Gastrocnemius medialis (tissue), 4 donors: ENCODE measurements at regions not wholly inside any gene's neighbourhood (a gene's known extent, or its start where the extent isn't known, plus 50 kb on each side); places are given as distances from the start of the nearest gene placed in this dataset.

Experiments
- ATAC-seq, 2 donors: fragments of 150-250 bp; one replicate each; pipeline ENCODE4 v1.9.1; 2016
- DNase-seq, 2 donors: peaks; one replicate each; pipeline ENCODE4 v3.0.0-alpha.2; 2019
- H3K27ac ChIP-seq, 4 donors: fragments of 200-600 bp; sonication (generic); 1 replicate in 1 of 4; 2 replicates in 3 of 4; pipeline ENCODE4 v1.5.1; 2016 to 2018; ENCODE audit warnings: mild to moderate bottlenecking in 2 of 4, moderate library complexity in 1 of 4
- H3K27me3 ChIP-seq, 3 donors: fragments of 200-600 bp; sonication (generic) in 2 of 3; 1 replicate in 1 of 3; 2 replicates in 2 of 3; pipeline versions ENCODE4 v1.5.1 to v1.6.0; 2016 to 2019; ENCODE audit warnings: mild to moderate bottlenecking in 1 of 3, moderate library complexity in 1 of 3
- H3K36me3 ChIP-seq, 2 donors: fragments of 200-600 bp; sonication (generic) in 1 of 2; one replicate each; pipeline ENCODE4 v1.5.1; 2017 to 2018
- H3K4me1 ChIP-seq, 2 donors: fragments of 200-600 bp; sonication (generic) in 1 of 2; one replicate each; pipeline ENCODE4 v1.5.1; 2016 to 2017; ENCODE audit warnings: mild to moderate bottlenecking in 2 of 2
- H3K4me3 ChIP-seq, 4 donors: fragments of 200-600 bp; sonication (generic) in 3 of 4; 1 replicate in 1 of 4; 2 replicates in 3 of 4; pipeline ENCODE4 v1.5.1; 2016 to 2019; ENCODE audit warnings: mild to moderate bottlenecking in 2 of 4
- H3K9me3 ChIP-seq, 3 donors: fragments of 200-600 bp; sonication (generic) in 2 of 3; 1 replicate in 1 of 3; 2 replicates in 2 of 3; pipeline ENCODE4 v1.5.1; 2016 to 2019
- POLR2A ChIP-seq, 2 donors: fragments of 450-650 bp; IDR thresholded peaks; one replicate each; pipeline ENCODE4 v1.6.1; 2017; ENCODE audit warnings: antibody characterized with exemption in 2 of 2, mild to moderate bottlenecking in 2 of 2, moderate library complexity in 2 of 2
- in situ Hi-C, 4 donors: fragments of 200-750 bp; cut with MboI; loops; one replicate each; pipeline versions ENCODE4 v1.15.0 to v1.8.0; 2017; ENCODE audit warnings: low sequenced_read_pairs in 4 of 4
- intact Hi-C: fragments of 100-400 bp; cut with DNase I; formaldehyde crosslinking; loops from one replicate; pipeline ENCODE4 v1.15.1; 2023; ENCODE audit warnings: low total_unique reads
- TF ChIP-seq, protein P1 (sequence below), 5 experiments: fragments of 450-650 bp in 3 of 5; fragments of 200-600 bp in 2 of 5; sonication (generic) in 2 of 5; IDR thresholded peaks in 4 of 5; conservative IDR thresholded peaks in 1 of 5; 1 replicate in 4 of 5; 2 replicates in 1 of 5; pipeline ENCODE4 v1.5.1; 2016 to 2019; ENCODE audit warnings: antibody characterized with exemption in 5 of 5, mild to moderate bottlenecking in 3 of 5, moderate library complexity in 3 of 5

- intact Hi-C loops = no loop called here
- TF ChIP-seq, protein P1, sequence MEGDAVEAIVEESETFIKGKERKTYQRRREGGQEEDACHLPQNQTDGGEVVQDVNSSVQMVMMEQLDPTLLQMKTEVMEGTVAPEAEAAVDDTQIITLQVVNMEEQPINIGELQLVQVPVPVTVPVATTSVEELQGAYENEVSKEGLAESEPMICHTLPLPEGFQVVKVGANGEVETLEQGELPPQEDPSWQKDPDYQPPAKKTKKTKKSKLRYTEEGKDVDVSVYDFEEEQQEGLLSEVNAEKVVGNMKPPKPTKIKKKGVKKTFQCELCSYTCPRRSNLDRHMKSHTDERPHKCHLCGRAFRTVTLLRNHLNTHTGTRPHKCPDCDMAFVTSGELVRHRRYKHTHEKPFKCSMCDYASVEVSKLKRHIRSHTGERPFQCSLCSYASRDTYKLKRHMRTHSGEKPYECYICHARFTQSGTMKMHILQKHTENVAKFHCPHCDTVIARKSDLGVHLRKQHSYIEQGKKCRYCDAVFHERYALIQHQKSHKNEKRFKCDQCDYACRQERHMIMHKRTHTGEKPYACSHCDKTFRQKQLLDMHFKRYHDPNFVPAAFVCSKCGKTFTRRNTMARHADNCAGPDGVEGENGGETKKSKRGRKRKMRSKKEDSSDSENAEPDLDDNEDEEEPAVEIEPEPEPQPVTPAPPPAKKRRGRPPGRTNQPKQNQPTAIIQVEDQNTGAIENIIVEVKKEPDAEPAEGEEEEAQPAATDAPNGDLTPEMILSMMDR (IDR thresholded peaks at IDR 0.05 in 4 of 5, conservative IDR thresholded peaks at IDR 0.05 in 1 of 5) = no peak
- no peak for TF ChIP-seq POLR2A (IDR thresholded peaks at IDR 0.05)
- no peaks in the 10 kb centered on the region for H3K36me3 ChIP-seq
- peaks cover 6% of the 10 kb centered on the region in 2 donors for H3K4me1 ChIP-seq
- H3K27ac ChIP-seq = no peak overlapping the region
- H3K4me3 ChIP-seq = no peak overlapping the region
- in situ Hi-C loops = no loop called here
- no peaks in the 10 kb centered on the region for H3K27me3 ChIP-seq
- H3K9me3 ChIP-seq = no peaks in the 10 kb centered on the region
- DNase-seq (no peak), ATAC-seq (no peak)
These were observed 64.4 kb upstream of the IYD start for GRCh38 chr6:150304429-150304828.

- no peak for DNase-seq
- Histone ChIP-seq H3K4me3 (no peak overlapping the region), H3K4me1 (no peaks in the 10 kb centered on the region), H3K27ac (no peak overlapping the region), H3K9me3 (no peaks in the 10 kb centered on the region), H3K36me3 (no peaks in the 10 kb centered on the region), H3K27me3 (no peaks in the 10 kb centered on the region)
- in situ Hi-C loops (no loop called here), intact Hi-C loops (no loop called here)
- TF ChIP-seq POLR2A (IDR thresholded peaks at IDR 0.05) = no peak
- TF ChIP-seq, protein P1 (IDR thresholded peaks at IDR 0.05 in 4 of 5, conservative IDR thresholded peaks at IDR 0.05 in 1 of 5) = no peak
- ATAC-seq = no peak
These were observed 62.5 kb upstream of the IYD start for GRCh38 chr6:150306290-150306689.

GRCh38 chr6:150307520-150307919, 61.3 kb upstream of the IYD start:
- no peaks in the 10 kb centered on the region for H3K9me3 ChIP-seq
- TF ChIP-seq POLR2A (IDR thresholded peaks at IDR 0.05) = no peak
- TF ChIP-seq, protein P1 (IDR thresholded peaks at IDR 0.05 in 4 of 5, conservative IDR thresholded peaks at IDR 0.05 in 1 of 5) = no peak
- H3K36me3 ChIP-seq = no peaks in the 10 kb centered on the region
- H3K27ac ChIP-seq = no peak overlapping the region
- no peak for ATAC-seq
- no peaks in the 10 kb centered on the region for H3K27me3 ChIP-seq
- no peaks in the 10 kb centered on the region for H3K4me1 ChIP-seq
- in situ Hi-C loops = no loop called here
- no peak for DNase-seq
- no peak overlapping the region for H3K4me3 ChIP-seq
- intact Hi-C loops = no loop called here

DNA sequence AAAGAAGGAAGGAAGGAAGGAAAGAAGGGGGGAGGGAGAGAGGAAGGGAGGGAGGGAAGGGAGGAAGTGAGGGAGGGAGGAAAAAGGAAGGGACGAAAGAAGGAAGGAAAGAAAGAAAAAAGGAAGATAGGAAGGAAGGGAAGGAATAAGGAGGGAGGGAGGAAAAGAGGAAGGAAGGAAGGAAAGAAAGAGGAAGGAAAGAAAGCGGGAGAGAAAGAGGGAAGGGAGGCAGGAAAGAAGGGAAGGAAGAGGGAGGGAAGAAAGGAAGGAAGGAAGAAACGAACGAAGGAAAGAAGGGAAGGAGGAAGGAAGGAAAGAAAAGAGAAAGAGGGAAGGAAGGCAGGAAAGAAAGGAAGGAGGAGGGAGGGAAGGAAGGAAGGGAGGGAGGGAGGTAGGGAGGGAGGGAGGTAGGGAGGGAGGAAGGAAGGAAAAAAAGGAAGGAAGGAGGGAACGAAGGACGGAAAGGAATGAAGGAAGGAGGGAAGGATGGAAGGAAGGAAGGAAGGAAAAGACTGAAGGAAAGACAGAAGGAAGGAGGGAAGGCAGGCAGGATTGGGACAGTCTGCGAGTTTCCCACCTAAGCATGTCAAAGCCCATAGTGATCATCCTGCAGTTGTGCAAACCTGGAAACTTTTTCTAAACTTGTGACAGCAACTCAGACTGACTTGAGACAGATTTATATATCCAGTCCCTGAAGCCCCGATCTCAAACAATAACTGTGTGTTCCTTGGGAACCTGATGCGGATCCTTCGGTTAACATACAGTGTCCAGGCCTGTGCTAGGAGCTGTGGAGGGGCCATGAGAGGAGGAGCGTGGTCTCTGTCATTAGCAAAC, 59.8 kb upstream of the IYD start:
- DNase-seq = no peak
- Histone ChIP-seq H3K4me1 (no peaks in the 10 kb centered on the region), H3K4me3 (no peak overlapping the region), H3K36me3 (no peaks in the 10 kb centered on the region), H3K27ac (no peak overlapping the region), H3K9me3 (no peaks in the 10 kb centered on the region), H3K27me3 (no peaks in the 10 kb centered on the region)
- in situ Hi-C loops = no loop called here
- TF ChIP-seq POLR2A (IDR thresholded peaks at IDR 0.05) = no peak
- TF ChIP-seq, protein P1 (IDR thresholded peaks at IDR 0.05 in 4 of 5, conservative IDR thresholded peaks at IDR 0.05 in 1 of 5) = no peak
- intact Hi-C loops = no loop called here
- ATAC-seq = no peak
